HL-60/S4 treated with phorbol 12-myristate 13-acetate at 8.2 ng/mL for 4 days and 3 days (cell line): ENCODE measurements at regions not wholly inside any gene's neighbourhood (a gene's known extent, or its start where the extent isn't known, plus 50 kb on each side); places are given as distances from the start of the nearest gene placed in this dataset.

Experiments used
- in situ Hi-C: fragments of 300-500 bp; cut with MboI; formaldehyde crosslinking; loops from 2 replicates; pipeline ENCODE4 v1.15.0; 2022; ENCODE audit warnings: low sequenced_read_pairs

DNA sequence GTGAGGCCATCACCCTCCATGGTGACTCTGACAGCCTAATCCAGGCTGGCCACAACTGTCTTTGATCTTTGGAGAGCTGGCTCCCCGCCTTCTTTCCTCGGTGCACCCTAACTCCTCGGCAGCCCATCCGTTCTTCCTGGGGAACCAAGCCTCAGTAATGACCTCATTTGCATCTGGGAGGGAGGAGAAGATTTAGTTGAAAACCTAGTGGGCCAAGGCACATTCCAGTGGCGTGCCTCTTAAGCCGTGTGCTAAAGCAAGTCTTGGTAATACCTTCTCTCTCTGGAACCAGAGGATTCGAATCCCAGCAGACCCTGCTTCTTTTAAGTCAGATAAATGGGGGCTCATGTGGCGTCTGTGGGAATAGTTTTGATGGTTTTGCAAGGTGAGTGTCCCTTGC is 233.1 kb downstream of the EBLN2 start:
- in situ Hi-C loops: no loop called here

- in situ Hi-C loops: no loop called here
Observed at GRCh38 chr3:73295876-73296635, 234.6 kb downstream of the EBLN2 start.

DNA sequence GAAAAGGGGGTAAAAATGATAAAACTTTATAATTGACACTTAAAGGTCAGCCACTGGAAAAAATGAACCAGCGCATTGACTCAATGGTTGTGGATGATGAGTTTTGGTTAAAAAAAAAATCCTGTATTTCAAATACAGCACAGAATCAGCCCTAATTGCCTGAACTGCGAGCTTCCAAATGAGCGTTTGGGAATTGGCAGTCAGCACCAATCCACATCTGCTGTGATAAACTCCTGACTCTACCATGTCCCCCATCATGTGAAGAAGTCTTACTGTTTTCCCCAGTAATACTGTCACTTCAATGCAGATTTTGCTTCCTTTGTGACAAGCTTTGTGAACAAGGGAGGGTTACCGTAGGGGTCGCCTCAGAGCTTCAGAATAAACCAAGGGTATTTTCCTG is 235.4 kb downstream of the EBLN2 start:
- in situ Hi-C loops: no loop called here

- in situ Hi-C loops: no loop called here
Observed at GRCh38 chr3:73298243-73299183, 237.1 kb downstream of the EBLN2 start.

- in situ Hi-C loops: no loop called here
Observed at GRCh38 chr3:73299184-73299691, 237.8 kb downstream of the EBLN2 start.

- in situ Hi-C loops: no loop called here
Observed at GRCh38 chr3:73314151-73314951, 252.9 kb downstream of the EBLN2 start.

GRCh38 chr3:73315706-73316105 is 254.2 kb downstream of the EBLN2 start:
- in situ Hi-C loops: no loop called here

- in situ Hi-C loops: no loop called here
Observed at GRCh38 chr3:73319179-73319769, 257.8 kb downstream of the EBLN2 start.

GRCh38 chr3:73321286-73321999 is 260.0 kb downstream of the EBLN2 start:
- in situ Hi-C loops: no loop called here

DNA sequence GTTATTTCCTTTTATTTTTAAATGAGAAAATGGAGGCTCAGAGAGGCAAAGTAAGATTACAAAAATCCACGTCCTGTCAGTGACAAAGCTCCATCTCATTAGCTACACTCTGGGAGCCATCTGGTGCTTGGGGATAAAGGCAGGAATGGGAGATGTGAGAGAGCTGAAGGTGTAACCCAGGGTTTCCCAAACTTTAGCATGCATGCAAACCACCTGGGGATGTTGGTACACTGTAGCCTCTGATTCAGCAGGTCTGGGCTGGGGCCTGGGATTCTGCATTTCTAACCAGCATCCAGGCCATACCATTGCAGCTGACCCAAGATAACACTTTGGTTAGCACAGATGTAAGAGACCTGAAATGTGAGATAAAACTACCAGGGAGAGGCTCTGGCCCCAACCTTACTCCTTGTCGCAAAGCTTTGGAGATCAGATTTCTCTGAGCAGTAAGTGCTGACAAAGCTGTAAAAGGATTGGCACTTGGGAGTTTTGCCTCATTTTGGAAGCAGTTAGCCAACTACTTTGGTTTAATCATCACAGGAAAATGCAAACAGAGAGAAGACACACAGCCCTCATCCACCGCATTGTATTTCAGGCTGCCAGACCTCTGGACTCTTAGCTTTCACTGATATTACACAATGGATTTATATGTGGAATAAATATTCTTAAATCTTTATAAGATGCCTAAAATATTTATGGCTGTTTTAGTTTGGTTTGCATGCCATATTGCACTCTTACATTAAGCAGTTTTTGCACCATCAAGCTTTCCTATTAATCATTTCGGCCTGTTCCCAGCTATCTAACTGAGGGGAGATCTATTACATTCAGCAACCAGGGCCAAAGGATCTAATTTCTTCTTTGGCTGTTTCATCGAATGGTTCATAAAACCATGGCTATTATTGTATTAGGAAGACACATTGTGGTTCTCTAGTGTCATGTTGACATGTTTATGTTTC is 263.0 kb downstream of the EBLN2 start:
- in situ Hi-C loops: no loop called here

DNA sequence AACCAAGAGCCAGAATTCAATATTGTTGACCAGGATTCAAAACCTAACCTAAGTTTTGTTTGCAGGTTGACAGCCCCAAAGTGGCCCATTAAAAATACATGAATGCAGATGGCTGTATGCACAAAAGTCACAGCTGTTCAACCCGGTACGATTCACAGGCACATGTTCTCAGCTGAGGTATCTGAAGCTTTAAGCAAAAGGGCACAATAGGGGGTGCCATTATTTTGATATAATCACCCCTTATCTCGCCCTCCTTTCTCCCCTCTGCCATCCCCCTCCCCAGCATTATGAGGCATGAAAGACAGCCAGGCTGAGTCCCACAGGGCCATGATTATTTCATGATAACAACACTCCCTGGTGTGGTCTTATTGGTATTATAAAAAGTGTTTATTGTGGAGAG is 264.9 kb downstream of the EBLN2 start:
- in situ Hi-C loops: no loop called here

DNA sequence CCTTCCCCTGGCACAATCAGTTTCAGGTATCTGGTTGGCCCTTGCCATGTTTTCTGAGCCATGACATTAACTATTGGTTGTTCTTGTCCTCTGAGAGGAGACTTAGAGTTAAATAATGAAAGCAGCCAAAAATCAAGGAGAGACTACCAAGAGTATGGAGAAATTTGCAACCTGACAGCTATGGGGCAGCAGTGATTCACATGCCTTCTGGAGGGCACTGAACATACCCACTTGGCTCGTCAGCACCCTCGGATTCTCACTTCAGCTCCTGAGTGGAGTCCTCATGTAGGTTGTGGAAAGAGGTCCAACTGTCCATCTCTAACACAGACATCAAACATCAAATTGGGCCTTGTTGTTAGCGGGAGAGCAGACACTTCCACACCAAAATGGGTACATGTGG is 265.6 kb downstream of the EBLN2 start:
- in situ Hi-C loops: no loop called here
